DMS 273 treated with DMSO at 0.1 percent for 48 hours (cell line): ENCODE measurements at regions not wholly inside any gene's neighbourhood (a gene's known extent, or its start where the extent isn't known, plus 50 kb on each side); places are given as distances from the start of the nearest gene placed in this dataset.
"Not testable (repeated sequence)": the region's sequence is repeated elsewhere in the genome, so short reads cannot be mapped to it uniquely, and the experiment has no call there.

ENCODE experiments used
- DNase-seq: peaks from one replicate; lab custom pipeline; 2025; lab: John Stamatoyannopoulos, UW

DNA sequence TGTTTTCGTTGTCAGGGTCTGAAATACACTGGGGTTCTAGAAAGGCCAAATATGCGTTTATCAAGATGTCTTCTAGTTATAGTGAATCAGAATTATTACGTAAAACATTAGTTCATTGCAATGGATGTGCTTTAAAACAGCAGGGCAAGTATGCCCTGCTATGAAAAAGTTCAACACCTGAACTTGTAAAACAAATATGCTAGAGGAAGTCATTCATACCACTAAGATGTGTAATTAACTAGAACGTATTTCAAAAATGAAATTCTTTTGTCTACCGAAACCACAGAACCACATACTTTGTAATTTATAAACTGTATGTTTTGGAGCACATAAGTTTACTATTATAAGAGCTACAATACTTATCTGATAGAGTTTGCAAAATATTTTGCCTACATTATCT, 266.2 kb downstream of the KCTD12 start:
- DNase-seq = no peak

DNA sequence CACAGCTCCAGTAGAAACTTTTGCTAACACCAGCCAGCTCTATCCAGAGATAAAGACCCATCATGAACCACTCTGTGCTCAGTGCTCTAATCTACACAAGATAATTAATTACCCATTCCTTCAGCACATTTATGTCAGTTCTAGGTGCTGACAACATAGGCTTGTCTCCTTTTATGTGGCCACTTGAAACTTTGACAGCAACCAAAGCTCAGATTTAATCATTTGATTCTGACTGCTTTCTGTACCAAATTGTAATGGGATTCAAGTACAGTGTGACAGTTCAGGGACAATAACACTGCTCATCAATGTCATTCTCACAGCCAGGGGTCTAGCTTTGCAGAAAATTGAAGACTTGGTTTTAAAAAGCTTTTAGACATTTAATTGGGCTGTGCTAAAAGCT, 266.6 kb downstream of the KCTD12 start:
- DNase-seq = no peak

DNA sequence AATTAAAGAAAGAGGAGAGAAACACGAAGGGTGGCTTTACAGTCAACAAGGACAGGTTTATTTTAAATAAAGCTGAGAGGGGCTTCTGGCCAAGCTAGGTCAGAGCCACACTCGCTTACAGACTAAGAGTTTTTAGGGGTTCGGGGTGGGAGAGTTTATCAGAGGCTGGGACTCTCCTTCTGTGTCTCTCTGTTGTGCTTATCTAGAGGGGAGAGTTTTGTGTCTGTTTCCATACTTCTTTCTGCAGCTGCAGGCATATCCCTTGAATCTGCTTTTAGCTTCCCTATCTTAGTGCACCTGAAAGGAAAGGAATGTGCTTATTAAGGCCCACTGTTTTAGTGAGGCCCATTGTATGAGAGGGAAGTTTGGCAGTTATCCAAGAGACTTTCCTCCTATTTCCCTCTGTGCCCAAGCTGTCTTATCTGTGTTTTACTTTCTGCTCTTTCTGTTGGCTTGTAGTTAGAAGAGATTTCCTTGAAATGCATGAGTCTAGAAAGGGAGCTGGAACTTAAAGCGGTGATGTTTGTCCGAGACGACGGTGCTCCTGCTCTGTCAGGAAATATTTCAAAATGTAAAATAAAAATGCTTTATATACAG, 275.3 kb downstream of the KCTD12 start:
- no peak for DNase-seq

DNA sequence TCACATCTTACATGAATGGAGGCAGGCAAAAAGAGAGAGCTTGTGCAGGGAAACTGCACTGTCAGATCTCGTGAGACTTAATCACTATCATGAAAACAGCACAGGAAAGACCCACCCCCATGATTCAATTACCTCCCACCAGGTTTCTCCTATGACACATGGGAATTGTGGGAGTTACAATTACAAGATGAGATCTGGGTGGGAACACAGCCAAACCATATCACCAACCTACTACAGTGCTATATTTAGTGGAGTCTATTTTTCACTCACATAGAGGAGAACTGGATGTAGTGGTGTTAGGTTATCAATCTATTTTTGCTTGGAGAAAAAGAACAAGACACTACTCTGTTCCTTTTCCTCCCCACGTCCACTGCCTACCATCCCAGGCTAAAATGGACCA, 276.6 kb downstream of the KCTD12 start:
- no peak for DNase-seq

DNA sequence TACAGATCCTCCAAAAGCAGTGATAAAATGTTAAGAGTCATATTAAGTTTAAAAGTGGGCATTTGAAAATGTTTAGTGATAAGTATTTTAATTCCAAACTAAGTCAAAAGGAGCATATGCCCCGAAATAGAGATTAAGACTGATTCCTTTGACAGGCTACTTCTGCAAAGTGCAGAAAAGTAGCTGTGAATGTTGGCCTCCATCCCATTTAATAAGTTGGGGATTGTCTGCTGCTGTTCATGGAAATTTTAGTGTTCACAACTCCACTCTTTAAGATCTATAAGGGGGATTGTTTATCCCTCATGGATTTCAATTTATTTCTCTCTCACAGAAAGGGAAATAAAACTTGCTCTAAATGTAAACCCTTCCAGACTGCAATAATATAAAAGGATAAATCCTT, 278.3 kb downstream of the KCTD12 start:
- DNase-seq = no peak

DNA sequence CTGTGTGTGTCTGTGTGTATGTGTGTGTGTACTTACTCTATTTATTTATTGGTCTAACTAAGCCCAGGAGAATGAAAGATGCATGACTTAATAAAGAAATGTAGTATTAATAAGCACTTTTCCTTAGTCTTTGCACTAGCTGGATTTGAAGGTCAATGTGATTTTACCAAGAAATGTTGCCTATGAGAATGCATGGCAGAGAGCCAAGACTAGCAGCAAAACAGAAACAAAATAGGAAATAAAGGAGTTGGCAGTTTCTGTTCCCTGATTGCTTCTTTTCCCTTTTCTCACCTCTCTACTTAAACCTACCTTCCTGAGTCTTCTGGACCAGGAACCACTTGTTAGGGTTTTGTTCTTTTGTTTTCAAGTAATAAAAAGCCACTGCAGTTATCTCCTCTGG, 286.1 kb downstream of the KCTD12 start:
- no peak for DNase-seq

DNA sequence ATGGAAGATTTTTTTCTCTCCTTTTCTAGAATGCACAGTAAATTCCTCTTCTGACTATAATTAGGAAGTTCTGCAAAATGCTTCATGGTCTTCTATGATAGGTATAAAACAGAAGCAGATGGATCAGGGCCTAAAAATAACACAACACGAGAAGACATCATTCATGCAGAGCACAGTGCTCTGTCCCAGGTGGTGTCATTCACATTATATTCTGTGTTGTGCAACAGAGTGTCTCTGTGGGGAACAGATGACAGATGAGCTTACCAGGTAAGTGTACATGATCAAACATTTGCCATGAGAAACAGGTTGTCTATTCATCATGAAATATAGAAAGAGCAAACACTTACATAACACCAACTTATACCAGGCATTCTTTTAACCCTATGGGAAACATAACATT, 288.3 kb downstream of the KCTD12 start:
- no peak for DNase-seq

DNA sequence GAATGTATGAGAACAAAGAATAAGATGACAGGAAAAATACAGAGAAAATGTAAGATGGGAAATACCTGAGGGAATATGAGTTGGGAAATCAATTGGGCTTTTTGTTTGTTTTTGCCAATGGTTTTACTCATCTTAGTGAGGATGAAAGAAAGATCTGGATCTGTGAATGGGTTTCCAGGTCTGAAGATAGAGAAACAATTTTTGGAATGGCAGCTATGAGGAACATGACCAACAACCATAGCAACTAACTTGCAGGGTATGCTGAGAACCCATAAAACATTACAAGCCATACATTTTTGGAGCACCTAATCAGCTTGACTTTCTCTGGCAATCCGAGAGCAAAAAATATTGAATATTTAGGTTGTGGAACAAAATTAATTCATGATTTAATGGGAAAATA, 290.0 kb downstream of the KCTD12 start:
- DNase-seq = no peak

DNA sequence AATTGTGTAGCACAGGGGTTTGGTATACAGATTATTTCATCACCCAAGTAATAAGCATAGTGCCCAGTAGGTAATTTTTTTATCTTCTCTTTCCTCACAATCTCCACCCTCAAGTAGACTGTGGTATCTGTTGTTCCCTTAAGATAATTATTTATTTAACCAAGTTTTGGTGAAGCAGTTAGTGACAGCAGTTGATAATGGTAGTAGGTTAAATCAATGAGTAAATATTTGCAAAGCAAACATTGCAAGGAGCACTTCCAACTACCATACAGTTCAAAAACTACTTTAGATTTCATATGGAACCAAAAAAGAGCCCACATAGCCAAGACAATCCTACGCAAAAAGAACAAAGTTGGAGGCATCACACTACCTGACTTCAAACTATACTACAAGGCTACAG, 291.8 kb downstream of the KCTD12 start:
- no peak for DNase-seq

DNA sequence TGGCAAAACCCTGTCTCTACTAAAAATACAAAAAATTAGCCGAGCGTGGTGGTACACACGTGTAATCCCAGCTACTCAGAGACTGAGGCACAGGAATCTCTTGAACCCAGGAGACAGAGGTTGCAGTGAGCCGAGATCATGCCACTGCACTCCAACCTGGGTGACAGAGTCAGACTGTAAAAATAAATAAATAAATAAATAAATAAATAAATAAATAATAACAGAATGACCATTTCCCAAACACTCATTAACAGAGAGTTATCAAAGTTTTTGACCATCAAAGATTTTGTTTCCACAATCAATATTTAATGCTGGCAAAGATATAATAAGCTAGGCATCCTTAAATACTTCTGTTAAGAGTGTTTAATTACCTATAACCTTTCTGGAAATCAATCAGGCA, 299.4 kb downstream of the KCTD12 start:
- DNase-seq = no peak

DNA sequence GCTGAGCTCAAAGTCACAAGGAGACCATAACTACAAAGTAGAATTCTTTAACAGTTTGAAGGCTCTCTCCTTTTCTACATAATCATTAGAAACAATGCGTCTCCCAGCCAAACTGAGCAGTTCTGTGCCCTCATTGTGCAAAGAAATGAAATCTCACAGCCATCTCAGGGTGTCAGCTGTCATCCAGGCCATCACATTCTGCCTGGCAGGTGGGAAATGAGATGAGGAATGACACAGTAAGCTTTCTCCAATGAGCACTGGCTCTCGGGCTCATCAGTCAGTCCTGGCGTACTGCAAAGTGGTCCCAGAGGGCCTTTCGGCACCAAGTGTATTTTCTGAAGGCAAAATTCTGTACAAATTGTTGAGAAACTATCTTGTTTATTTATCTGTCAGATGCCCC, 306.5 kb downstream of the KCTD12 start:
- DNase-seq = no peak

DNA sequence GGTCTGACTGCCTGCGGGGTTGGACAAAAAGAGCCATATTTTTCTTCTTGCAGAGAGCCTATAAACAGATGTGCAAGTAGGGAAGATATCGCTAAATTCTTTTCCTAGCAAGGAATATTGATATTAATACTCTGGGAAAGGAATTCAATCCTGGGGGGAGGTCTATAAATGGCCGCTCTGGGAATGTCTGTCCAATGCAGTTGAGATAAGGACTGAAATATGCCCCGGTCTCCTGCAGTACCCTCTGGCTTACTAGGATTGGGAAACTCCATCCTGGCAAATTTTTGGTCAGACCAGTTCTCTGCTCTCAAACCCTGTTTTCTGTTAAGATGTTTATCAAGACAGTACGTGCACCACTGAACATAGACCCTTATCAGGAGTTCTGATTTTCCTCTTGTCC, 310.6 kb downstream of the KCTD12 start:
- not testable (repeated sequence) for DNase-seq

DNA sequence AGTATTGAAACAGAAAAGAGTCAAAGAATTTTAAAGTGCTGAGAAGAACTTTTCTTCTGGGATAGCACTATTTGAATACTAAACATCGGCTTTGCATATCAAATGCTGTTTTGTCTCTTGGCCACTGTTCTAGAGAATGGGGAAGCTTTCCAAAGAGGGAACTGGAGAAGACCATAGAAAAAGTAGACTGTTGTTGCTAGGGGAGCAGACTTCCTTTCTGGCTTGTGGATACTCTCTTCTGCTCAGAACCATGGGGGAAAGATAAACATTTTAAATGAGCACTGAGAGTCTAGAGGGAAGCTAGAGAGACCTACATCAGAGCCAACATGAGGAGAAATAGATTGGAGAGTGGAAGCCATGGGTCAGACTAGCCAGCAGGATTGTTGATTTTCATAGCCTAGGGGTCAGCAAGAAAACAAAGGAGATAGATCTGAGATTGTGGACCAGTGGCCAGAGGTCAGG, 315.7 kb downstream of the KCTD12 start:
- no peak for DNase-seq

DNA sequence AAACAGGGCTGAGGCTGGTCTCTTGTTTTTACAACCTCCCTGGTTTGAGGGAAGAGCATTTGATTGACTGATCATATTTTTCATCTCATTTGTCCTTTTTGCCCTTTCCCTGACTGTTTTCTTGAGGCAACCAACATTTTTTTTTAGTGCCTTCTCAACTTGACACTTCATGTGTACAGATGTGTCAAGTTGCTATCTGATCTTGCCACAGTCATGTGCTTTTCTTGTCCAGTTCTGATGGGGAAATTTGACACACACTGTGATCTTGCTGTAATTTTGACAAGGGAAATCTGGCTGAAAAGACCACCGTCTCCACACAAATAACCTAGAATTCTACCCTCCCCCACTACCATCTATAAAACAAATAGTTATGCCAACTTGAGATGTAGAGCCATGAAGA, 329.6 kb downstream of the KCTD12 start:
- DNase-seq = no peak

DNA sequence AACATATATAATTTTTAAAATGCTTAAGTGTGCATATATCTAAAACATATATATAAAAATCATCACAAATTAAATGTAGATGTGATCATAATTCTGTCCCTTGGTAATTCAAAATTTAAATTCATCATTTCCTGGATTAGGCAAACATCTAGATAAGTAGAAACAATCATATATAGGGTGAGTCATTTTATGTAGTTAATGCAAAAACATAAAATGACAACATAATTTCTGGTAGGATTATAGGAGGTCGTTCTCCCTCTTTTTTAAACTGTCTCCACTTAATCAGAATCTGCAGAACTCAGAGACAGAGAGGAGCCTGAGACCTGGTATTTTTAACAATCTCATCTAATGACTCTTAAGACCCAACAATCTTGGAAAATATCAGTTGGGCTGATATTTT, 333.4 kb downstream of the KCTD12 start:
- DNase-seq = no peak

DNA sequence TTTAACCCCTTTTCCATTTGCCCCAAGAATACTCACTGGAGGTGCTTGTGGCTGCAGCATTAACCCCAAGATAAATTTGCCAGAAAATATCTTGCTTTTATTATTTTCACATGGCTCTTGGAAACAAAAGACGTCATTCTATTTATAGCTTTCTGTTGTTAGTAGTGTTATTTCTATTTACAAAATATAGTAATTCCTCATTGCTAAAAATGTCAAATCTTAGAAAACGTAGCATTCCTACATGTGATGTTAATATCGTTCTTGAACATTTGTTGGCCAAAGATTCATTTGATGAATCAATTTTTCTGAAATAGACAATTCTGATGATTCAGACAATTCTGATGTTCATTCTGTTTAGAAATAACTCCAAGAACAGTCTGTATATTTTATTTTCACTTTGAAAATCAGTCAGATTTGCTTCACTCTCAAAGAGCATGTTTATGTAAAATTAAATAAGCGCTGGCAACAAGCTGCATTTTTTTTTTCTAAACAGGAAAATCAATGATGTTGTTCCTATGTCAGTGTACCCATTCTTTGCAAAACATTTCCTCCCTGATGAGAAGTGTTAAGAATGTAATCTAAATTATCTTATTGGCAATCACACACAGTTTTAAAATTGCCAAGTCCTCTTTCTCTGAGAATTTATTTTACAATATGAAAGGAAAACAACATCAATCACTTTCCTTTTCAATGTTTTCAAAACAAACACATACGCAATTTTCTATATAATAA, 334.0 kb downstream of the KCTD12 start:
- no peak for DNase-seq

DNA sequence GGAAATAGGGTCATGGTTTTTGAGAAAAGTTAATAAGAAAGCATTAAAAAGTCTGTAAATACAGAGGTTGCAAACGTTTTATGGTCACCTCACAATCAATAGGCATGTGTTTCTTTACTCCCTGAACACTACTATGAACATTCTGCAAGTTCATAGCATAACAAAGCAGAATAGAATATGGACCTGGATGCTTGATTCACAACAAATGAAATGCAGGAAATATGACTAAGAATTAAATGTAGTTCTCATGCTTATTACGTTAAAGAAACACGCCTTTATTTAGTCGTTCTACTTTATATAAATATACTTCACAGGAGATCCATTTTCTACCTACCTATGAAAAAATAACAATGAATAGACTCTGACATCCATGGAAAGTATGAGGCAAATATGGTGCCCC, 344.0 kb downstream of the KCTD12 start:
- no peak for DNase-seq

DNA sequence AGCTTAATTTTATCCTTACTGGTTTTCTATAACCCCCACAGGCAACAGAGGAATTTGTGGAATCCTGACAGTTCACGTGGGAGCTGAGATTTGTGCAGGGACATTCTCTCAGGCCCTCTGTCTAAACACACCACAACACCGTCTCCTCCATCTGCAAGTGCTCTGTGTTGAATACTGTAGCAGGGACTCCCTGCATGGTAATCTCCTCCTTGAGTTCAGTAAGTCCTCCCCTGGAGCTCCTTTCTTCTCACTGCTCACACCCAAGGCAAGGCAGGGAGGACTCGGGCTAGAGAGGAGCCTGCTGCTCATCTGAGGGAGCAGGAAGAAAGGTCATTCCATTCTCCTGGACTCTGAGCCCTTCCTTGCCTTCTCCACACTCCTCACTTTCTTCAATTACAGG, 348.2 kb downstream of the KCTD12 start:
- no peak for DNase-seq

DNA sequence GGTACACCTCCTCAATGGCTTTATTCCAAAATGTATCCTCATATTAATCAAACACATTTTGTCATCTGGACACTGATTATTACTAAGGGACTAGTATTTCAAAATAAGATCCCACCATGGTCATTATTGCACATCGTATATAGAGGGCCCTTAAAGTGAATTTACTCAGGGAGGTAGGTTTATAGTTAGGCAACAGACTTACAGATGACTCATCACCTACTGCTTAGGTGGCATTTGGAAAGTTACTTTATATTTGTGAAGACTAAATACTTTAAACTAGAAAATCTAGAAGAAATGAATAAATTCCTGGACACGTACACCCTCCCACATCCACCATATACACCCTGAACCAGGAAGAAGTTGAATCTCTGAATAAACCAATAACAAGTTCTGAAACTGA, 353.0 kb downstream of the KCTD12 start:
- no peak for DNase-seq

DNA sequence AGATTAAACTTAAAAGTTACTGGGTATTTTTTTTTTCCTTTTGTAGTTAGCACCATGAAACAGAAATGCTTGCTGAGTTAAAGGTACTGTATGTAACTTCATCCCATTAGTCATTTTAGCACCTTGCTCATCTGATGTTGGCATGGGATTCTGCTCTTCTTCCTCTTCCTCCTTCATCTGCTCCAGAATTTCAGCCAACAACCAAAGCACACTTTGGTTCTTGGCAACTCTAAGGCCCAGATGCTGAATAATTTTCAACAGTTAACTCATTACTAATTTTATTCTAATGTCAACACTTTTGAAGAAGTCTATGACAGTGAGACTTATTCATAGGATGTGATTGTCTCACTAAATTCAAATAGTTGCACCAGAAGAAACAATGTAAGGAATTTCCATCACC, 359.2 kb downstream of the KCTD12 start:
- no peak for DNase-seq

DNA sequence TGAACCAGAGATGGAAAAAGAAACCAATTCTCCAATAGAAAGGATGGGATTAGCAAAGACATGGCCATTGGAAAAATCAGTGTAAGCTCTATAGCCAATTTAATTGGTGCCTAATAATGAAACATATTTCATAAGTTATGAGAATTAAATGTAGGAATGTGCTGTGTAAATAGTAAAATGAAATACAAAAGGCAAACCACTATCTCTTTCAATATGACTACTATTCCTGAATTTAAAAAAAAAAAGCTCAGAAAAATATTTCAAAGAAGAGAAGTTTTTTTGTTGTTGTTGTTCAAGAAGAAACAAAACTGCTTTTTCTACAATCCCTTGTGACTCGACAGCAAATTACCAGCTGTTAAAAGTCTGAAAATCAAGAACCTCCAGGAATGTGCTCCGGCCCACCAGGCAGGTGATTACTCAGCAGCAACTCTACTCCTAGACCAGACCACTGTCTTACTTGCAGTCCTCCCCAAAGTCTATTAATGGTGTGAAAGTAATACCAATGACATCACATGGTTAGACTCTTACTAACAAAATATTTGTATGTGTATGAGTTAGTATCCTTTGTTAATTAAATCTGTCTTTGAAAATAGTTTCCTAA, 362.4 kb downstream of the KCTD12 start:
- no peak for DNase-seq

DNA sequence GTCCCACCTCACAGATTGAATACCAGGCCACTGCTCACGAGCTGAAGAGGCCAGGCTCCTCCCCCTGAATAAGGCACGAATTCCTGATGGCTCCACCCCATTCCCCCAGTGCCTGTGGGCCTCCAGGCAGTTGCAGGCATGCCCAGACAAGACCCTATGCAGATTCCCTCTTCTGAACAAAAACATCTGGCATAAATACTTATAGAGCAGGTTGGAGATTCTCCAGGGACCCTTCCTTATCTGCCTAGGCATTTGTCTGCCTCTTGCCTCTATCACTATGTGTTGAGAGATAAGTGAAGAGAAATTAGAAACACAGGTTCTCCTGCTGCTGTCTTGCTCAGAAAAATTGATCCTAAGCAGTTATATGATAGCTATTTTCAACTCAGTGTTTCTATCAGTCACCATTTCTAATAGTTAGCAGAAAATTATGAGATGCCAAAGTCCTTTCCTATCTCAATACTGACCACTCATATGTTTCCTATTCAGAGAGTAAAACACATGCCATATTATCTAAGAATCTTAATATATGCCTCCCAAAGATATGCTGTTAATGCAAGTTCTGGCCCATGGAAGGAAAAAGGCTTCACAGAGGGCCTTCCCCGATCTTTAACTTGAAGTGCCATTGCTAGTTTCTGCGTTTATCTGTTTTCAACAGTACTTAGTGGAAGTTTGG, 364.0 kb downstream of the KCTD12 start:
- peak; percentile 82 for DNase-seq

DNA sequence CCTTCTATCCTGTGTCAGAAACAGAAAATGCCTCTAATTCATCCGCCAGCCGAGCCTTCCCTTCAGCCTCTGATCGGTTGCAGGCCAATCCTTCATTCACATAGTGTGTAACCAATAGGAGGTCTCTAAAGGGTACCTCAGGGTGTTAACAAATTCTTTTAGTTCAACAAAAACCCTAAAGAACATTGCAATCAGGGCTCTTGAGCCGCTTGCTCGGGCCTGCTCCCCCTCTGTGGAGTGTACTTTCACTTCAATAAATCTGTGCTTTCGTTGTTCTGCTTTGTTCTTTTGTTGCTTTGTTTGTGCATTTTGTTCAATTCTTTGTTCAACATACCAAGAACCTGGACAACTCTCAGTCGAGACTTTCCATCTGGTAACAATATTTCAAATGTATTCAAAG, 366.5 kb downstream of the KCTD12 start:
- no peak for DNase-seq
